ENCODE measurements at regions not wholly inside any gene's neighbourhood (a gene's known extent, or its start where the extent isn't known, plus 50 kb on each side); places are given as distances from the start of the nearest gene placed in this dataset.

DNA sequence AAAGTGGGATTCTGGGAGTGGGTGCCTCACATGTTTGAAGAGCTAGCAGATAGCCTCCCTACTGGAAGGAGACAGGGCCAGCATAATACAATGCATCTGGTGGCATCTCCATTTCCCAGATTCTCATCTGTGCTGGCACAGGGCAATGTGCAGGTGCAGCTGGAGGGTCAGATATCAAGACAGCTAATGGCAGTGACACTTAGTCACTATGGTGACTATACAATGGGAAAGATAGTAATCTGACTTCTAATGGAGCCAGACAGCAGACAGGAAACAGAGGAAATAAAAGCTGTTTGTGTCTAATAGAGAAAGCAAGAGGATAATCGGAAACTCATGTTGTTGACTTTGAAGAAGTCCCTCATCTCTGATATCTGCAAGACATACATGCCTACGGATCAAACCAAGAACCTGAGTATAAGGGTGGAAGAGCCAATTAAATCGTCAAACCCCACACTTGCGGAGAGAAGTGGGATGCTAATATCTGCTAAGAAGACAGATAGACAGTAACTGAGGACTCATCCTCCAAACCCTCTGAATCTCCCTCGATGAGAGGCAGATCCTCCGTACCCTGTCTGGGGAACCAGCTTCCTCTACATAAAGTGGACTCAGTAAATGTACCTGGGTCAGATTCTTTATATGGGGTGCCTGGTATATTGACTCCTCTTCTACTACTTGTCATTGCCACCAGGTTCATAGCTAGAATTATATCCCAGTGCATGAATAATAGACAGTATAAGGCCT, 692.7 kb downstream of the SOCS6 start:
- H3K36me3 Mint-ChIP-seq (ENCODE audit: low read depth), result no peaks in the 10 kb centered on the region
- H3K4me1 Mint-ChIP-seq (ENCODE audit: low read depth), result no peaks in the 10 kb centered on the region
- H3K9me3 Mint-ChIP-seq, result peaks cover 15% of the 10 kb centered on the region
- H3K27ac Mint-ChIP-seq, result no peak overlapping the region
- no peak overlapping the region for H3K4me3 Mint-ChIP-seq
- no peak for DNase-seq (ENCODE audit: low spot score)
- H3K27me3 Mint-ChIP-seq (ENCODE audit: low read depth), result no peaks in the 10 kb centered on the region

DNA sequence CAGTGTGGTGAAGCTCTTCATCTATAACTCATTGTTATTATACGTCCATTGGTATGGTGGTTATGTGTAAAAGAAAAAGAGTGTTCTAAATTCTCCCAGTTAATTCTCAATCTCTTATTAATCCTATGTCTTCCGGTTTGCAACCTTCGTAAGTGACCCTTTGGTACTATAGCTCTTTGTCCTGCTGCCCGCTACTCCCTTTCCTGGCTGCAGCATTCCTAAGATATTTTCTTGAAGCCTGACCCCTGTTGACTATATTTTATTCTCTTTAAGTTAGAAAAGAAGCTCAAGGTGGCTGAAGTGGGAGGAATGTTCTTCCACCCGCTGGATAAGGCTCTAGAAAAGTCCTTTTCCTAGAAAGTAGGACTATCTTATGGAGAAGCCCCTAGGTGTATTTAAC, 684.8 kb downstream of the SOCS6 start:
- H3K27ac Mint-ChIP-seq, result no peak overlapping the region
- DNase-seq (ENCODE audit: low spot score), result no peak
- no peaks in the 10 kb centered on the region for H3K36me3 Mint-ChIP-seq (ENCODE audit: low read depth)
- H3K9me3 Mint-ChIP-seq, result peaks cover 4% of the 10 kb centered on the region
- H3K27me3 Mint-ChIP-seq (ENCODE audit: low read depth), result no peaks in the 10 kb centered on the region
- H3K4me3 Mint-ChIP-seq, result no peak overlapping the region
- H3K4me1 Mint-ChIP-seq (ENCODE audit: low read depth), result no peaks in the 10 kb centered on the region

- Mint-ChIP-seq H3K27me3 (ENCODE audit: low read depth) (no peaks in the 10 kb centered on the region), H3K9me3 (peaks cover 4% of the 10 kb centered on the region), H3K27ac (no peak overlapping the region), H3K36me3 (ENCODE audit: low read depth) (no peaks in the 10 kb centered on the region), H3K4me3 (no peak overlapping the region), H3K4me1 (ENCODE audit: low read depth) (no peaks in the 10 kb centered on the region)
- DNase-seq (ENCODE audit: low spot score), result no peak
Observed at GRCh38 chr18:70966419-70966818, 677.6 kb downstream of the SOCS6 start.

GRCh38 chr18:70961939-70962338, 673.1 kb downstream of the SOCS6 start:
- Mint-ChIP-seq H3K4me3 (no peak overlapping the region), H3K4me1 (ENCODE audit: low read depth) (no peaks in the 10 kb centered on the region), H3K36me3 (ENCODE audit: low read depth) (no peaks in the 10 kb centered on the region), H3K27me3 (ENCODE audit: low read depth) (no peaks in the 10 kb centered on the region), H3K27ac (no peak overlapping the region), H3K9me3 (no peaks in the 10 kb centered on the region)
- DNase-seq (ENCODE audit: low spot score), result no peak

DNA sequence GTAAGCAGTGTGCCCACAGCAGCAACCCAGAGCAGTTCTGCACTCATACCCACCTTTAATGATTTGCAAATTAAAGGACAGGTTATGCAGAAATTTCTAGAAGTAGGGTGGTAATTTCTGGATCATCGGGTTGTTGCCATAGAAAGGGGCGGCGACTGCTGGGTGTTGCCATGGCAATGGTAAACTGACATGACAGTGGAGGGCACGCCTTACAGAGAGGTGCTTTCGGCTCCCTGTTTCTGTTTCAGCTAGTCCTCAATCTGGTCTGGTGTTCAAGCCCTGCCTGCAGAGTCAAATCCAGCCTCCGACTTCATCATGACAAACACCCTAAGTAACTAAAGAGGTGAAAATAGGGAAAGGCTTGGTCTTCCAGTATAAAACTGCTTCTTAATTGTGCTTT, 667.7 kb downstream of the SOCS6 start:
- Mint-ChIP-seq H3K9me3 (no peaks in the 10 kb centered on the region), H3K27me3 (ENCODE audit: low read depth) (no peaks in the 10 kb centered on the region), H3K4me3 (no peak overlapping the region), H3K36me3 (ENCODE audit: low read depth) (no peaks in the 10 kb centered on the region), H3K27ac (no peak overlapping the region), H3K4me1 (ENCODE audit: low read depth) (no peaks in the 10 kb centered on the region)
- no peak for DNase-seq (ENCODE audit: low spot score)

DNA sequence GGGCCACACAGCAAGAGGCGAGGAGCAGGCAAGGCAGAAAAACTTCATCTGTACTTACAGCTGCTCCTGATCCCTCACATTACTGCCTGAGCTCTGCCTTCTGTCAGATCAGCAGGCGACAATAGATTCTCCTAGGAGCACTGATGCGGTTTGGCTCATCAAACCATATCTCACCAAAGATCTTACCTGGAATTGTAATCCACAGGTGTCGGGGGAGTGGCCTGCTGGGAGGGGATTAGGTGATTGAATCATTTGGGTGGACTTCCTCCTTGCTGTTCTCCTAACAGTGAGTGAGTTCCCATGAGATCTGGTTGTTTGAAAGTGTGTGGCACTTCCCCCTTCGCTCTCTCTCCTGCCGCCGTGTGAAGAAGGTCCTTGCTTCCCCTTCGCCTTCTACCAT, 647.3 kb downstream of the SOCS6 start:
- no peaks in the 10 kb centered on the region for H3K9me3 Mint-ChIP-seq
- no peak for DNase-seq (ENCODE audit: low spot score)
- no peak overlapping the region for H3K4me3 Mint-ChIP-seq
- H3K36me3 Mint-ChIP-seq (ENCODE audit: low read depth), result no peaks in the 10 kb centered on the region
- H3K27ac Mint-ChIP-seq, result no peak overlapping the region
- no peaks in the 10 kb centered on the region for H3K27me3 Mint-ChIP-seq (ENCODE audit: low read depth)
- H3K4me1 Mint-ChIP-seq (ENCODE audit: low read depth), result no peaks in the 10 kb centered on the region

DNA sequence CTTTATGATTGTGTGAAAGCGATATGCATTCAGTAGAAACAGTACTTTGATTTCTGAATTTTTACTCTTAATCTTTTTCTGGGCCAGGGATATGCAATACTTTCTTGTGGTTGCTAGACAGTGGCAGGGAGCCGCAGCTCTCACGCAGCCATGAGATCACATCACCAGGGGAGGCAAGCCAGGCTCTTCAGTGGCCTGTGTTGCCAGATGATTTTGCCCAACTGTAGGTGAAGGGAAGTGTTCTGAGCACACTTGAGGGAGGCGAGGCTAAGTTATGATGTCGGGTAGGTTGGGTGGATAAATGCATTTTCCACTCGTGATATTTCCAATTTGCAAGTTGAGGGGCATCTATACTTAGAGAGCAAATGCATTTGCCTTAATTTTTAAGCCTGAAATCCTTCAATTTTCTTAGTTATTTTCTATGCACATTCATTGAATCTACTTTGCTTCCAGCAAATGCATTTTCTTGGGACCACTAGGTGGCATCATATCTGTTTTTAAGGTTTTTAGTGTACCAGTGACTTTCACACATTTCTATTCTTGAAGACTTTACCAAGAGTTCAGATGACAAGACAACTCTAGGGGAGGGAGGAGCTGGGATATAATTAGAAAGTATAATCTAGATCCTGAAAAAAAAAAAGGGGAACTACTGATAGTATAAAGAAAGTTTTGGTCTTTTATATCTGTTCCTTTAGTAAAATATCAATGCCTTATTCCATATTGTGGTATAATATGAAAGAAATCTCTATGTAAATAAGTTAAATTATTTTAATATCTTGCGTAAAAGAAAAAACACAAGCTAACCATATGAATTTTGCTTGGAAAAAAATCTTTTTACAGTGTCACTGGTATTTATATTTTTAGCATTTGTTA, 643.3 kb downstream of the SOCS6 start:
- no peaks in the 10 kb centered on the region for H3K27me3 Mint-ChIP-seq (ENCODE audit: low read depth)
- no peak for DNase-seq (ENCODE audit: low spot score)
- H3K9me3 Mint-ChIP-seq, result no peaks in the 10 kb centered on the region
- H3K36me3 Mint-ChIP-seq (ENCODE audit: low read depth), result no peaks in the 10 kb centered on the region
- no peaks in the 10 kb centered on the region for H3K4me1 Mint-ChIP-seq (ENCODE audit: low read depth)
- no peak overlapping the region for H3K27ac Mint-ChIP-seq
- no peak overlapping the region for H3K4me3 Mint-ChIP-seq

DNA sequence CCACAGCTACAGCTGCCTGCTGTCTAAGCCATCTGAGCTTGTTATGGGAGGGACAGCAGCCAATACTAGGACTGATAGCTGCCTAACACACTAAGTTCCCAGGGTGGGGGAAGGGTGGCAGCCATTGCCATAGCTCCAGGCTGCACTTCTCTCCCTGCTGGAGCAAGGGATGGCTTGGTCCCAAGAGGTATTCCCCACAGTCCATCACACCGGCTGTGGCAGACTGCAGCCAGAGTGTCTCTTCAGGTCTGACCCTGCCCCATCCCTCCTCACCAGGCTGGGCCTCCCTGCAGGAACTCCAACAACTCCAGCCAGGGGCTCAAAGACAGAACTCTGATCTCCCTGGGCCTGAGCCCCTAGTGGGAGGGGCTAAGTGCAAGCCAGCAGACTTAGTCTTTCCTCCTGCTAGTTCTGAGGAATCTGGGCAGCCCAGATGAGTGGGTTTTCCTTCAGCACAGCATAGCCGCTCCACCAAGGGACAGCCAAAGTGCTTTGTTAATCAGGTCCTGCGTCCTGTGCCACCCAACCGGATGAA, 632.1 kb downstream of the SOCS6 start:
- Mint-ChIP-seq H3K27ac (no peak overlapping the region), H3K36me3 (ENCODE audit: low read depth) (no peaks in the 10 kb centered on the region), H3K4me1 (ENCODE audit: low read depth) (no peaks in the 10 kb centered on the region), H3K9me3 (no peaks in the 10 kb centered on the region), H3K27me3 (ENCODE audit: low read depth) (no peaks in the 10 kb centered on the region), H3K4me3 (no peak overlapping the region)
- no peak for DNase-seq (ENCODE audit: low spot score)

GRCh38 chr18:70907673-70908072, 618.8 kb downstream of the SOCS6 start:
- no peaks in the 10 kb centered on the region for H3K4me1 Mint-ChIP-seq (ENCODE audit: low read depth)
- no peak overlapping the region for H3K4me3 Mint-ChIP-seq
- no peaks in the 10 kb centered on the region for H3K9me3 Mint-ChIP-seq

GRCh38 chr18:70892381-70892780, 603.5 kb downstream of the SOCS6 start:
- DNase-seq (ENCODE audit: low spot score), result no peak
- Mint-ChIP-seq H3K9me3 (peaks cover 5% of the 10 kb centered on the region), H3K4me1 (ENCODE audit: low read depth) (no peaks in the 10 kb centered on the region), H3K4me3 (no peak overlapping the region), H3K27ac (no peak overlapping the region), H3K36me3 (ENCODE audit: low read depth) (no peaks in the 10 kb centered on the region), H3K27me3 (ENCODE audit: low read depth) (no peaks in the 10 kb centered on the region)

More at GRCh38 chr18:70907673-70908072, 618.8 kb downstream of the SOCS6 start:
- H3K27ac Mint-ChIP-seq, result no peak overlapping the region
- no peaks in the 10 kb centered on the region for H3K36me3 Mint-ChIP-seq (ENCODE audit: low read depth)
- no peaks in the 10 kb centered on the region for H3K27me3 Mint-ChIP-seq (ENCODE audit: low read depth)
- DNase-seq (ENCODE audit: low spot score), result no peak

GRCh38 chr18:70870292-70870691, 581.4 kb downstream of the SOCS6 start:
- Mint-ChIP-seq H3K4me1 (ENCODE audit: low read depth) (no peaks in the 10 kb centered on the region), H3K27ac (no peak overlapping the region), H3K4me3 (no peak overlapping the region), H3K9me3 (peaks cover 9% of the 10 kb centered on the region), H3K27me3 (ENCODE audit: low read depth) (no peaks in the 10 kb centered on the region), H3K36me3 (ENCODE audit: low read depth) (no peaks in the 10 kb centered on the region)
- DNase-seq (ENCODE audit: low spot score), result no peak

- H3K4me1 Mint-ChIP-seq (ENCODE audit: low read depth), result no peaks in the 10 kb centered on the region
- DNase-seq (ENCODE audit: low spot score), result no peak
- H3K9me3 Mint-ChIP-seq, result peaks cover 4% of the 10 kb centered on the region
- no peak overlapping the region for H3K4me3 Mint-ChIP-seq
- no peaks in the 10 kb centered on the region for H3K27me3 Mint-ChIP-seq (ENCODE audit: low read depth)
- H3K36me3 Mint-ChIP-seq (ENCODE audit: low read depth), result no peaks in the 10 kb centered on the region
- H3K27ac Mint-ChIP-seq, result no peak overlapping the region
Observed at GRCh38 chr18:70848329-70848728, 559.5 kb downstream of the SOCS6 start.

GRCh38 chr18:70840649-70841048, 551.8 kb downstream of the SOCS6 start:
- H3K4me3 Mint-ChIP-seq, result no peak overlapping the region
- peaks cover 10% of the 10 kb centered on the region for H3K9me3 Mint-ChIP-seq
- no peaks in the 10 kb centered on the region for H3K36me3 Mint-ChIP-seq (ENCODE audit: low read depth)
- no peak for DNase-seq (ENCODE audit: low spot score)
- no peak overlapping the region for H3K27ac Mint-ChIP-seq
- H3K27me3 Mint-ChIP-seq (ENCODE audit: low read depth), result no peaks in the 10 kb centered on the region
- H3K4me1 Mint-ChIP-seq (ENCODE audit: low read depth), result no peaks in the 10 kb centered on the region

DNA sequence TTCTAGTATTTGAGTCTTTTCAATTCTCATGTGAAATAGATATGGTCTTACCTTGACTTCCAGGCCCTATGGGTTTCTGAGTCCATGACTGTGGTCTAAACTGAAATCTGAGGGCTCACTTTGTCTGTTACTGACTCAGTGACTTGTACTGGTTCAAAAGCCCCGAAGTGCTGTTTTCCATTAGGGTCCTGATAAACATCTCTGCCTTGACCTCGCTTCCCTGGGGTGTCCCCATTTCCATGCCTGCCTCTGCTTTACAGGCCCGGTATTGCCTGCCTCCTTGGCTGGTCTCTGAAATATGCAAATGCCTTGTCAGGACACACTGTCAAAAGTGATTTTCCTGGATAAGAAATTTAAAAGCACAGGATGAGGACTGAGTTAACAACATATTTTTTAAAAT, 538.8 kb downstream of the SOCS6 start:
- no peaks in the 10 kb centered on the region for H3K4me1 Mint-ChIP-seq (ENCODE audit: low read depth)
- H3K9me3 Mint-ChIP-seq, result no peaks in the 10 kb centered on the region
- DNase-seq (ENCODE audit: low spot score), result no peak
- H3K27ac Mint-ChIP-seq, result no peak overlapping the region
- no peak overlapping the region for H3K4me3 Mint-ChIP-seq
- H3K27me3 Mint-ChIP-seq (ENCODE audit: low read depth), result no peaks in the 10 kb centered on the region
- no peaks in the 10 kb centered on the region for H3K36me3 Mint-ChIP-seq (ENCODE audit: low read depth)

All from T-helper 2 cell treated with Interferon-gamma antibody and Interleukin-4, amounts not matched to agents 5 μg/mL and 100 μg/mL, for 36 hours (primary cell).